Sigmoid colon (tissue), 6 donors: ENCODE measurements at regions not wholly inside any gene's neighbourhood (a gene's known extent, or its start where the extent isn't known, plus 50 kb on each side); places are given as distances from the start of the nearest gene placed in this dataset.

Experiments
- DNase-seq: peaks from one replicate; pipeline ENCODE4 v3.0.0-alpha.2; 2019
- H3K27ac ChIP-seq, 4 donors: fragments of 200-600 bp; sonication (generic); one replicate each; pipeline ENCODE4 v1.5.1; 2016 to 2019; ENCODE audit warnings: mild to moderate bottlenecking in 1 of 4
- H3K27me3 ChIP-seq, 3 donors: fragments of 200-600 bp; sonication (generic); one replicate each; pipeline ENCODE4 v1.5.1; 2019; ENCODE audit warnings: mild to moderate bottlenecking in 1 of 3
- H3K36me3 ChIP-seq, 4 donors: fragments of 200-600 bp; sonication (generic); one replicate each; pipeline ENCODE4 v1.5.1; 2016 to 2019
- H3K4me1 ChIP-seq, 4 donors: fragments of 200-600 bp; sonication (generic); one replicate each; pipeline ENCODE4 v1.5.1; 2017 to 2019
- H3K4me3 ChIP-seq, 4 donors: fragments of 200-600 bp; sonication (generic); one replicate each; pipeline ENCODE4 v1.5.1; 2017 to 2019; ENCODE audit warnings: mild to moderate bottlenecking in 2 of 4, moderate library complexity in 1 of 4
- H3K9me3 ChIP-seq, 4 donors: fragments of 200-600 bp in 3 of 4; sonication (generic) in 3 of 4; one replicate each; pipeline versions ENCODE4 v1.5.1 to v1.6.1; 2013 to 2019
- EP300 ChIP-seq, 4 donors: sonication (generic); formaldehyde crosslinking; IDR thresholded peaks; one replicate each; pipeline ENCODE4 v1.6.1; 2017; ENCODE audit warnings: antibody characterized with exemption in 4 of 4
- POLR2A ChIP-seq, 2 donors: fragments of 450-650 bp; IDR thresholded peaks; one replicate each; pipeline ENCODE4 v1.6.1; 2016; ENCODE audit warnings: antibody characterized with exemption in 2 of 2, mild to moderate bottlenecking in 2 of 2, moderate library complexity in 2 of 2
- POLR2AphosphoS5 ChIP-seq, 4 donors: sonication (generic); formaldehyde crosslinking; IDR thresholded peaks; one replicate each; pipeline ENCODE4 v1.6.1; 2017; ENCODE audit warnings: antibody characterized with exemption in 4 of 4
- WGBS, 2 donors: extraction: QIAGEN DNeasy Blood & Tissue Kit; methylation state at CpG; one replicate each; pipeline ENCODE4 v1.1.7; 2013; 5-methylcytosine and 5-hydroxymethylcytosine counted together
- intact Hi-C: fragments of 100-400 bp; cut with DNase I; formaldehyde crosslinking; loops from one replicate; pipeline ENCODE4 v1.15.1; 2023
- TF ChIP-seq, protein P1 (sequence below), 4 experiments: fragments of 450-650 bp in 3 of 4; fragments of 200-600 bp in 1 of 4; IDR thresholded peaks; one replicate each; pipeline ENCODE4 v1.5.1; 2016 to 2019; ENCODE audit warnings: antibody characterized with exemption in 4 of 4, mild to moderate bottlenecking in 3 of 4, moderate library complexity in 2 of 4
- donor health status: healthy with polysubstance abuse.
- donor health status: healthy.

DNA sequence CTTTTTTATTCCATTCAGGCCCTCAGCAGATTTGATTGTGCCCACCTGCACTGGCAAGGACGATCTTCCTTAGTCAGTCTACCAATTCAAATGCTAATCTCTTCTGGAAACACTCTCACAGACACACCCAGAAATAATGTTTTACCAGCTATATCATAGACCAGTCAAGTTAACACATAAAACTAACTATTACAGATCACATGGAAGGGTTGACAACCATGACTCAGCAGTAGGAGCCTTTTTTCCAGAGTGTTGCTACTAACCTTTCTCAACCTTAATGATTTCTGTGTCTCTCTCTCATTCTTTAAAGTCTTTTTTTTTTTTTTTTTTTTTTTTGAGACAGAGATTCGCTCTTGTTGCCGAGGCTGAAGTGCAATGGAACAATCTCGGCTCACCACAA lies 68.7 kb upstream of the KCNK12 start:
- WGBS, 2 donors: 37 to 86% methylated on average over 4 of the region's 4 CpGs
- Histone ChIP-seq H3K4me1 (peaks cover 0 to 9% (median 0%) of the 10 kb centered on the region in 4 donors), H3K4me3 (no peak overlapping the region), H3K36me3 (no peaks in the 10 kb centered on the region), H3K27me3 (no peaks in the 10 kb centered on the region), H3K27ac (no peak overlapping the region), H3K9me3 (no peaks in the 10 kb centered on the region)
- intact Hi-C loops: no loop called here
- TF ChIP-seq EP300 (IDR thresholded peaks at IDR 0.05) (no peak), POLR2A (IDR thresholded peaks at IDR 0.05) (no peak), POLR2AphosphoS5 (IDR thresholded peaks at IDR 0.05) (no peak)
- TF ChIP-seq, protein P1, sequence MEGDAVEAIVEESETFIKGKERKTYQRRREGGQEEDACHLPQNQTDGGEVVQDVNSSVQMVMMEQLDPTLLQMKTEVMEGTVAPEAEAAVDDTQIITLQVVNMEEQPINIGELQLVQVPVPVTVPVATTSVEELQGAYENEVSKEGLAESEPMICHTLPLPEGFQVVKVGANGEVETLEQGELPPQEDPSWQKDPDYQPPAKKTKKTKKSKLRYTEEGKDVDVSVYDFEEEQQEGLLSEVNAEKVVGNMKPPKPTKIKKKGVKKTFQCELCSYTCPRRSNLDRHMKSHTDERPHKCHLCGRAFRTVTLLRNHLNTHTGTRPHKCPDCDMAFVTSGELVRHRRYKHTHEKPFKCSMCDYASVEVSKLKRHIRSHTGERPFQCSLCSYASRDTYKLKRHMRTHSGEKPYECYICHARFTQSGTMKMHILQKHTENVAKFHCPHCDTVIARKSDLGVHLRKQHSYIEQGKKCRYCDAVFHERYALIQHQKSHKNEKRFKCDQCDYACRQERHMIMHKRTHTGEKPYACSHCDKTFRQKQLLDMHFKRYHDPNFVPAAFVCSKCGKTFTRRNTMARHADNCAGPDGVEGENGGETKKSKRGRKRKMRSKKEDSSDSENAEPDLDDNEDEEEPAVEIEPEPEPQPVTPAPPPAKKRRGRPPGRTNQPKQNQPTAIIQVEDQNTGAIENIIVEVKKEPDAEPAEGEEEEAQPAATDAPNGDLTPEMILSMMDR (IDR thresholded peaks at IDR 0.05): no peak
- no peak for DNase-seq

DNA sequence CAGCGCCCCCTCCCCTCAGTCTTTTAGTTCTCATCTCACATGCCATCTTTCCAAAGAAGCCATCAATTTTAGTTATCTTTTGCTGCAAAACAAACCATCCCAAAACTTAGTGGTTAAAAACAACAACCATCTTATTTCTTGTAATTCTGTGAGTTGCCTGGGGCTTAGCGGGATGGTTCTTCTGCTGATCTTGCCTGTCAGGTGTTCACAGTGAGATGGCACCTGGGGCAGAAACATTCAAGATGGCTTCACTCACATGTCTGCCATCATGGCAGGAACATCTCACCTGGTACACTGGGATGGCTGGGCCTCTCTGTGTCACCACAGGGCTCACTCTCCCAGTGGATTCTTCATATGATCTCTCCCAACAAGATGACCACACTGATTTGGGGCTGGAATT lies 67.6 kb upstream of the KCNK12 start:
- no peak overlapping the region for H3K4me3 ChIP-seq
- H3K9me3 ChIP-seq: no peaks in the 10 kb centered on the region
- intact Hi-C loops: no loop called here
- no peak overlapping the region for H3K27ac ChIP-seq
- H3K27me3 ChIP-seq: no peaks in the 10 kb centered on the region
- no peaks in the 10 kb centered on the region for H3K36me3 ChIP-seq
- WGBS, 2 donors: 70 to 95% methylated on average over 2 of the region's 2 CpGs
- TF ChIP-seq POLR2A (IDR thresholded peaks at IDR 0.05) (no peak), EP300 (IDR thresholded peaks at IDR 0.05) (no peak), POLR2AphosphoS5 (IDR thresholded peaks at IDR 0.05) (no peak)
- TF ChIP-seq, protein P1 (IDR thresholded peaks at IDR 0.05): no peak
- H3K4me1 ChIP-seq: peaks cover 0 to 9% (median 0%) of the 10 kb centered on the region in 4 donors
- DNase-seq: no peak

DNA sequence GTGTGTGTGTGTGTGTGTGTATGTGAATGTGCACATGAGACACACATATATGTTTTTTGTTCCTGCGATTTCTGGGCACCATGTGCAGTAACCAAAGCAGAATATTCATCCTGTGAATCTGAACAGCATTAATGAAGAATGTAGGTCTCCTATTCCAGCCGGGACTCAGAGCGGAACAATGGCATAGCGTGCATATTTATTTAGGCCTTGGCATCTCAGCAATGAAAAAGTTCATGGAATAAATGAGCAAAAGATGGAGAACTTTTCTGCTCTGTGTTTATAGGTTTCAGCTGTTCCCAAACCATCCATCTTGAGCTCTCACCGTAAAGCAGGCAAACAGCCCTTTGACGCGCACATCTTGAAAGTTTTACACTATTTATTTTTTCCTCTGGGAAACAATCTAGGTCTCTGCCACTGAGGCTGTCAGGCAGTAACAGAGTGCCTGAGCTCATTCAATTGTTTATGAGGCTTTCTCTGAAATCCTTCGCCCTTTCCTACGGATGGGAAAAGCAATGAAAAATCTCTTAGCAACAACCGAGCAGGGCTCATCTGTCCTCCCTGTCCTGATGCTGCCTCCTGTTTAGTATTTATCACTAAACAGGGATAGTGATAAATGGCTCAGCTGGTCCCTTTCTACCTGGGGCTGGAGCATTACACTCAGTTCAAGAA lies 65.9 kb upstream of the KCNK12 start:
- H3K27ac ChIP-seq: peak overlapping the region in 1 of 4 donors; percentile 59
- DNase-seq: no peak
- intact Hi-C loops: no loop called here

DNA sequence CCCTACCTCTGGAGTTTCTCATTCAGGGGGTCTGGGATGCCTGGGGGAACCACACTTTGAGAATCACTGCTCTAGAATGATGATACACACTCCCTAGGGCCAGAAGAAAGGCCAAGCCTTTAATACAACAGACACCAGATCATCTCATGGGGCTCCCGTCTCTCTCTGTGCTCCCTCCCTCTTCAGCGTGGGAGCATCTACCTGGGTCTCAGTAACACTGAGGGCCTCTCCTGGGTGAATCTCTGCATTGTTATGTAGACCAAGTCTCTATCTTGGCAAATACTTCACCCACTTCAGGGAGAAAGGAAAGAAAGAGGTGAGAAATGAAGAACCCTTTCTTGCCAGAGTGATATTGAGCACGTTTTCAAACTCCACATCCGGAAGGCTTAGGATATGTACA lies 65.4 kb upstream of the KCNK12 start:
- no peaks in the 10 kb centered on the region for H3K36me3 ChIP-seq
- intact Hi-C loops: no loop called here
- TF ChIP-seq POLR2AphosphoS5 (IDR thresholded peaks at IDR 0.05) (no peak), EP300 (IDR thresholded peaks at IDR 0.05) (no peak), POLR2A (IDR thresholded peaks at IDR 0.05) (no peak)
- TF ChIP-seq, protein P1 (IDR thresholded peaks at IDR 0.05): no peak
- WGBS, 2 donors: 88 to 89% methylated on average over 4 of the region's 4 CpGs
- DNase-seq: no peak
- no peaks in the 10 kb centered on the region for H3K9me3 ChIP-seq
- peak overlapping the region in 1 of 4 donors; percentile 59 for H3K27ac ChIP-seq
- H3K4me3 ChIP-seq: no peak overlapping the region
- H3K4me1 ChIP-seq: peaks cover 0 to 16% (median 0%) of the 10 kb centered on the region in 4 donors
- H3K27me3 ChIP-seq: no peaks in the 10 kb centered on the region

More for the DNA sequence above, 65.9 kb upstream of the KCNK12 start:
- no peaks in the 10 kb centered on the region for H3K36me3 ChIP-seq
- H3K4me1 ChIP-seq: peaks cover 0 to 14% (median 0%) of the 10 kb centered on the region in 4 donors
- no peaks in the 10 kb centered on the region for H3K27me3 ChIP-seq
- TF ChIP-seq, protein P1 (IDR thresholded peaks at IDR 0.05): no peak
- TF ChIP-seq POLR2AphosphoS5 (IDR thresholded peaks at IDR 0.05): no peak
- TF ChIP-seq EP300 (IDR thresholded peaks at IDR 0.05): no peak
- no peak for TF ChIP-seq POLR2A (IDR thresholded peaks at IDR 0.05)
- no peaks in the 10 kb centered on the region for H3K9me3 ChIP-seq
- 79 to 89% methylated on average over 10 of the region's 10 CpGs for WGBS, 2 donors
- no peak overlapping the region for H3K4me3 ChIP-seq

DNA sequence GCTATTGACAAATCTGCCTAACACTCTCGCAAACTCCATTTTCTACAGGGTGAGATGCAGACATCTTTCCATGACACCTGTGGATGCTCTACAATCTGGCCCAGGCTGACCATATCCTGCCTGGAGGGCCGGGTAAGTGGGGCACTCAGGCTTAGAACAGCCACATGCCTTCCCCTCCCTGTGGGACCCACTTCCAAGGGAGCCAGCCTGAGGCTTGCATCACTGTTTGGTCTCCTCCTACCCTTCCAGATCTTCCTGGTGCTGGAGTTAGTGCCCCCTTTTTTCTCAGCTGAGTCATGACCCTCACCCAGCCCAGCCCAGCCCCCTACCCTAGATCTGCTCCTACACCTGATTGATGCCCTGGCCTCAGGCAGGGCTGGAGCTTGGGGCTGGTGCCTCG lies 62.0 kb upstream of the KCNK12 start:
- intact Hi-C loops: no loop called here
- H3K9me3 ChIP-seq: no peaks in the 10 kb centered on the region
- H3K27me3 ChIP-seq: no peaks in the 10 kb centered on the region
- peaks cover 0 to 16% (median 0%) of the 10 kb centered on the region in 4 donors for H3K4me1 ChIP-seq
- WGBS, 2 donors: 61 to 86% methylated on average over 3 of the region's 3 CpGs
- TF ChIP-seq POLR2AphosphoS5 (IDR thresholded peaks at IDR 0.05) (no peak), POLR2A (IDR thresholded peaks at IDR 0.05) (no peak), EP300 (IDR thresholded peaks at IDR 0.05) (no peak)
- TF ChIP-seq, protein P1 (IDR thresholded peaks at IDR 0.05): no peak
- DNase-seq: no peak
- no peak overlapping the region for H3K4me3 ChIP-seq
- no peaks in the 10 kb centered on the region for H3K36me3 ChIP-seq
- H3K27ac ChIP-seq: no peak overlapping the region
